K562 (cell line): ENCODE measurements at regions not wholly inside any gene's neighbourhood (a gene's known extent, or its start where the extent isn't known, plus 50 kb on each side); places are given as distances from the start of the nearest gene placed in this dataset.

Experiments used
- ATAC-seq: fragments of 200-7000 bp; cut with Tn5 transposase; 3 replicates; pipeline ENCODE4 v1.9.1; 2020; ENCODE audit warnings: moderate library complexity
- BruUV-seq: library from RNA; stranded (reverse); fragments of 400-500 nt; replicated peaks from 2 replicates; lab custom pipeline; 2021; lab: Mats Ljungman, UMichigan
- CTCF ChIA-PET: fragments of 300-600 bp; formaldehyde crosslinking; extraction: SDS; loops from one replicate; lab custom pipeline; 2021; ENCODE audit warnings: low intra/inter-chr PET ratio; lab: Yijun Ruan, JAX
- POLR2A ChIA-PET: fragments of 300-600, 350-650 bp; sonication (Branson Sonifier 250); formaldehyde crosslinking; extraction: SDS; loops from one replicate; lab custom pipeline; 2021; ENCODE audit warnings: antibody characterized with exemption, inconsistent platforms; lab: Yijun Ruan, JAX
- DNase-seq, 4 experiments: peaks; one replicate each; pipeline versions ENCODE4 v3.0.0 to v3.0.0-alpha.2; 2011 to 2018; ENCODE audit warnings: low spot score in 3 of 4, mixed read lengths in 3 of 4; ENCODE audit errors: extremely low read depth in 1 of 4
- FAIRE-seq: peaks from 2 replicates; lab custom pipeline; 2011; peaks lifted over from hg19 to GRCh38; lab: Jason Lieb, UNC
- H2AFZ ChIP-seq: 2 replicates; pipeline ENCODE4 v1.6.0; 2011; ENCODE audit warnings: low read depth, low read length, control low read depth, inconsistent platforms
- H3K27ac ChIP-seq: fragments of 200-600 bp; 3 replicates; pipeline ENCODE4 v1.8.0; 2011; ENCODE audit warnings: low read depth, mild to moderate bottlenecking, control low read depth, inconsistent platforms, low read length, moderate library complexity, mixed read lengths; ENCODE audit errors: extremely low read depth
- H3K27me3 ChIP-seq, 2 experiments: fragments of 300-600 bp in 1 of 2; 2 replicates in 1 of 2; 3 replicates in 1 of 2; pipeline versions ENCODE4 v1.6.0 to v1.8.0; 2011; ENCODE audit warnings: inconsistent platforms in 2 of 2, low read length in 2 of 2, mild to moderate bottlenecking in 1 of 2, mixed read lengths in 1 of 2, moderate library complexity in 1 of 2; ENCODE audit not compliant: control insufficient read depth in 2 of 2, insufficient read depth in 2 of 2
- H3K36me3 ChIP-seq: fragments of 300-600 bp; 3 replicates; pipeline ENCODE4 v1.8.0; 2011; ENCODE audit warnings: mild to moderate bottlenecking, low read length, inconsistent platforms; ENCODE audit not compliant: control insufficient read depth, insufficient read depth
- H3K4me1 ChIP-seq, 2 experiments: fragments of 200-600 bp in 1 of 2; replicated peaks in 1 of 2; 2 replicates in 1 of 2; 3 replicates in 1 of 2; pipeline versions ENCODE4 v1.5.1 to v1.8.0; 2011; ENCODE audit warnings: inconsistent platforms in 2 of 2, low read length in 2 of 2, mild to moderate bottlenecking in 1 of 2, mixed read lengths in 1 of 2, moderate library complexity in 1 of 2; ENCODE audit not compliant: control insufficient read depth in 2 of 2, insufficient read depth in 2 of 2
- H3K4me2 ChIP-seq: 2 replicates; pipeline ENCODE4 v1.6.1; 2011; ENCODE audit warnings: low read length, control low read depth, inconsistent platforms, mixed read lengths; ENCODE audit not compliant: insufficient read depth
- H3K4me3 ChIP-seq: fragments of 200-600 bp; sonication (generic), shearing (Covaris generic); 2 replicates; pipeline ENCODE4 v1.5.1; 2016; ENCODE audit warnings: control low read depth, inconsistent platforms
- H3K79me2 ChIP-seq: fragments of 200-600 bp; 3 replicates; pipeline ENCODE4 v1.8.0; 2011; ENCODE audit warnings: low read length, inconsistent platforms; ENCODE audit not compliant: control insufficient read depth, insufficient read depth
- H3K9ac ChIP-seq, 2 experiments: 2 replicates each; pipeline versions ENCODE4 v1.6.0 to v1.6.1; 2011; ENCODE audit warnings: low read depth in 2 of 2, low read length in 2 of 2, control low read depth in 1 of 2, inconsistent platforms in 1 of 2, mild to moderate bottlenecking in 1 of 2, mixed read lengths in 1 of 2; ENCODE audit not compliant: insufficient read depth in 1 of 2
- H3K9me1 ChIP-seq: one replicate; pipeline ENCODE4 v1.6.0; 2011; ENCODE audit warnings: inconsistent platforms, mild to moderate bottlenecking, low read length, moderate library complexity; ENCODE audit not compliant: control insufficient read depth, insufficient read depth
- H3K9me3 ChIP-seq: replicated peaks from 2 replicates; pipeline ENCODE4 v1.5.1; 2011; ENCODE audit warnings: low read depth, low read length, inconsistent platforms; ENCODE audit not compliant: control insufficient read depth, insufficient read depth
- H4K20me1 ChIP-seq: replicated peaks from 2 replicates; pipeline ENCODE4 v1.6.1; 2011; ENCODE audit warnings: low read length, inconsistent platforms, mixed read lengths; ENCODE audit not compliant: control insufficient read depth, insufficient read depth
- ETV1 ChIP-seq: fragments of 450-650 bp; conservative IDR thresholded peaks from 2 replicates; pipeline ENCODE4 v1.6.1; 2016; ENCODE audit warnings: missing genetic modification characterization, control low read depth, low read depth, missing compliant biosample characterization
- NFYB ChIP-seq: IDR thresholded peaks from 2 replicates; pipeline ENCODE4 v1.6.1; 2011; ENCODE audit warnings: mild to moderate bottlenecking, moderate library complexity; ENCODE audit not compliant: insufficient read length; ENCODE audit errors: extremely low read depth
- POLR2AphosphoS2 ChIP-seq: IDR thresholded peaks from 2 replicates; pipeline ENCODE4 v1.6.1; 2012; ENCODE audit warnings: low read length, improper control_type of control experiment
- RCOR1 ChIP-seq, 2 experiments: IDR thresholded peaks; 2 replicates each; pipeline ENCODE4 v1.6.1; 2012; ENCODE audit warnings: low read depth in 2 of 2, low read length in 2 of 2, borderline replicate concordance in 1 of 2, improper control_type of control experiment in 1 of 2
- RHOXF2B ChIP-seq: fragments of 250-450 bp; sonication (Bioruptor Pico); conservative IDR thresholded peaks from 2 replicates; pipeline ENCODE4 v1.5.1; 2021
- SMAD3 ChIP-seq: fragments of 450-650 bp; formaldehyde crosslinking; conservative IDR thresholded peaks from 2 replicates; pipeline ENCODE4 v1.4.0; 2020; ENCODE audit warnings: mild to moderate bottlenecking
- TRIM24 ChIP-seq, 2 experiments: fragments of 450-650 bp; IDR thresholded peaks; 2 replicates each; pipeline ENCODE4 v1.6.1; 2016
- WGBS: fragments of 100-300 bp; shearing (Covaris generic); methylation state at CpG from one replicate; pipeline ENCODE4 v1.1.6; 2016; ENCODE audit warnings: low coverage, mixed read lengths; ENCODE audit not compliant: insufficient coverage; ENCODE audit errors: missing lambda C conversion rate; 5-methylcytosine and 5-hydroxymethylcytosine counted together
- in situ Hi-C: fragments of 300-500 bp; cut with MboI; formaldehyde crosslinking; loops from 4 replicates; pipeline ENCODE4 v1.15.0; 2018; ENCODE audit warnings: inconsistent platforms, mixed read lengths
- intact Hi-C: fragments of 100-400 bp; cut with micrococcal nuclease; formaldehyde crosslinking; loops from 2 replicates; pipeline ENCODE4 v1.14.2; 2022
- TF ChIP-seq, protein P1 (sequence below): fragments of 200-800 bp; sonication (Bioruptor generic); IDR thresholded peaks from 2 replicates; pipeline ENCODE4 v1.6.1; 2017; ENCODE audit warnings: missing genetic modification characterization, missing compliant biosample characterization
- TF ChIP-seq, protein P2 (sequence below): sonication (generic); formaldehyde crosslinking; IDR thresholded peaks from 2 replicates; pipeline ENCODE4 v1.8.0; 2023; ENCODE audit warnings: mild to moderate bottlenecking, missing genetic modification reagents

GRCh38 chr19:30852168-30852567 is 480.0 kb downstream of the ZNF536 start:
- CTCF ChIA-PET = no interaction called here
- ATAC-seq (no peak), DNase-seq (no peak), FAIRE-seq (no peak)
- Histone ChIP-seq H3K9ac (no peak overlapping the region), H3K4me3 (no peak overlapping the region), H3K9me3 (no peaks in the 10 kb centered on the region), H4K20me1 (no peaks in the 10 kb centered on the region; the same call in 1 of the 2 replicates), H3K79me2 (no peaks in the 10 kb centered on the region), H3K9me1 (no peaks in the 10 kb centered on the region), H3K27ac (no peak overlapping the region), H2AFZ (no peak overlapping the region), H3K36me3 (no peaks in the 10 kb centered on the region), H3K4me2 (no peak overlapping the region), H3K27me3 (peaks cover 0 to 7% of the 10 kb centered on the region in 2 experiments; a peak in 2 of 5 replicates), H3K4me1 (no peaks in the 10 kb centered on the region)
- 0% methylated on average over 10 of the region's 10 CpGs for WGBS
- BruUV-seq = no TSS peak
- in situ Hi-C loops = no loop called here
- TF ChIP-seq NFYB (no peak), SMAD3 (CRISPR knock-in tag) (no peak)
- intact Hi-C loops = no loop called here
- POLR2A ChIA-PET = no interaction called here

DNA sequence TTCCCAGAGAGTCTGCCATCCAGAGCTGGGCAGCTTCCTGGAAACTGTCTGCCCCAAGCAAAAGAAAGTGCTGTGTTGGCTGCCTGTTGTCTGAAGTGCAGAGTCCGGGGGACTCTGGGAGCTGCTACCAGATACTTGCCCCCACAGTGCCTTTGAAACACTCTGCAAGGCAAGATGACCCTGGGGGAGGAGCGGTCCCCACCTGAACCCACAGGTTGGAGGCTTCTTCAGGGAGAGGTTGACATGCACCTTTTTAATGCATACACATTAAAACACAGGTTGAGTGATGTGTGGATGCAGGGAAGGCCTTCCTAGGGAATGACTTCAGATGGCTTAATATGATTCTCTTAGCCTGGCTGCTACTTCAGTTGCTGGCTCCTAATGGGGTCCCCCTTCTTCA is 479.5 kb downstream of the ZNF536 start:
- WGBS = 0% methylated on average over 2 of the region's 2 CpGs
- no peak overlapping the region for H3K9ac ChIP-seq
- ATAC-seq = no peak
- in situ Hi-C loops (no loop called here), intact Hi-C loops (no loop called here)
- no peak overlapping the region for H3K4me3 ChIP-seq
- no peak for FAIRE-seq
- no peaks in the 10 kb centered on the region for H3K9me3 ChIP-seq
- no peak for DNase-seq
- H3K36me3 ChIP-seq = no peaks in the 10 kb centered on the region
- peaks cover 0 to 7% of the 10 kb centered on the region in 2 experiments; a peak in 2 of 5 replicates for H3K27me3 ChIP-seq
- CTCF ChIA-PET = no interaction called here
- BruUV-seq = no TSS peak
- H3K9me1 ChIP-seq = no peaks in the 10 kb centered on the region
- no peak overlapping the region for H3K4me2 ChIP-seq
- no peak overlapping the region for H2AFZ ChIP-seq
- H3K4me1 ChIP-seq = no peaks in the 10 kb centered on the region
- POLR2A ChIA-PET = no interaction called here
- H3K27ac ChIP-seq = no peak overlapping the region
- no peaks in the 10 kb centered on the region; the same call in 1 of the 2 replicates for H4K20me1 ChIP-seq
- H3K79me2 ChIP-seq = no peaks in the 10 kb centered on the region
- no peak for TF ChIP-seq POLR2AphosphoS2
- no peak for TF ChIP-seq RHOXF2B (CRISPR knock-in tag)
- TF ChIP-seq, protein P1, sequence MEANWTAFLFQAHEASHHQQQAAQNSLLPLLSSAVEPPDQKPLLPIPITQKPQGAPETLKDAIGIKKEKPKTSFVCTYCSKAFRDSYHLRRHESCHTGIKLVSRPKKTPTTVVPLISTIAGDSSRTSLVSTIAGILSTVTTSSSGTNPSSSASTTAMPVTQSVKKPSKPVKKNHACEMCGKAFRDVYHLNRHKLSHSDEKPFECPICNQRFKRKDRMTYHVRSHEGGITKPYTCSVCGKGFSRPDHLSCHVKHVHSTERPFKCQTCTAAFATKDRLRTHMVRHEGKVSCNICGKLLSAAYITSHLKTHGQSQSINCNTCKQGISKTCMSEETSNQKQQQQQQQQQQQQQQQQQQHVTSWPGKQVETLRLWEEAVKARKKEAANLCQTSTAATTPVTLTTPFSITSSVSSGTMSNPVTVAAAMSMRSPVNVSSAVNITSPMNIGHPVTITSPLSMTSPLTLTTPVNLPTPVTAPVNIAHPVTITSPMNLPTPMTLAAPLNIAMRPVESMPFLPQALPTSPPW (CRISPR knock-in tag) = no peak
- no peak for TF ChIP-seq ETV1 (tag)
- TF ChIP-seq, protein P2, sequence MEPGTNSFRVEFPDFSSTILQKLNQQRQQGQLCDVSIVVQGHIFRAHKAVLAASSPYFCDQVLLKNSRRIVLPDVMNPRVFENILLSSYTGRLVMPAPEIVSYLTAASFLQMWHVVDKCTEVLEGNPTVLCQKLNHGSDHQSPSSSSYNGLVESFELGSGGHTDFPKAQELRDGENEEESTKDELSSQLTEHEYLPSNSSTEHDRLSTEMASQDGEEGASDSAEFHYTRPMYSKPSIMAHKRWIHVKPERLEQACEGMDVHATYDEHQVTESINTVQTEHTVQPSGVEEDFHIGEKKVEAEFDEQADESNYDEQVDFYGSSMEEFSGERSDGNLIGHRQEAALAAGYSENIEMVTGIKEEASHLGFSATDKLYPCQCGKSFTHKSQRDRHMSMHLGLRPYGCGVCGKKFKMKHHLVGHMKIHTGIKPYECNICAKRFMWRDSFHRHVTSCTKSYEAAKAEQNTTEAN = no peak
- no peak for TF ChIP-seq TRIM24 (IDR thresholded peaks at IDR 0.05)
- no peak for TF ChIP-seq RCOR1 (IDR thresholded peaks at IDR 0.05; ENCODE audit: borderline replicate concordance in 1 of 2, low read depth in 2 of 2, low read length in 2 of 2)
